ENCODE measurements at regions not wholly inside any gene's neighbourhood (a gene's known extent, or its start where the extent isn't known, plus 50 kb on each side); places are given as distances from the start of the nearest gene placed in this dataset.

GRCh38 chr11:8329336-8329735, 65.7 kb upstream of the LMO1 start:
- TF ChIP-seq CTCF (IDR thresholded peaks at IDR 0.05) (no peak), POLR2A (IDR thresholded peaks at IDR 0.05) (no peak)

Data from esophagus squamous epithelium (tissue), 4 donors.